Vagina (tissue), 2 donors: ENCODE measurements at regions not wholly inside any gene's neighbourhood (a gene's known extent, or its start where the extent isn't known, plus 50 kb on each side); places are given as distances from the start of the nearest gene placed in this dataset.

Experiments
- CTCF ChIP-seq, 3 experiments: fragments of 450-650 bp in 2 of 3; fragments of 200-600 bp in 1 of 3; sonication (generic) in 1 of 3; IDR thresholded peaks; one replicate each; pipeline ENCODE4 v1.5.1; 2017 to 2019; ENCODE audit warnings: antibody characterized with exemption in 3 of 3, mild to moderate bottlenecking in 2 of 3, moderate library complexity in 2 of 3
- POLR2A ChIP-seq, 2 donors: fragments of 450-650 bp; IDR thresholded peaks; one replicate each; pipeline ENCODE4 v1.6.1; 2017; ENCODE audit warnings: antibody characterized with exemption in 2 of 2, mild to moderate bottlenecking in 2 of 2, moderate library complexity in 2 of 2
- POLR2AphosphoS5 ChIP-seq, 2 donors: sonication (generic); formaldehyde crosslinking; IDR thresholded peaks; one replicate each; pipeline ENCODE4 v1.9.0; 2017; ENCODE audit warnings: antibody characterized with exemption in 2 of 2, mild to moderate bottlenecking in 2 of 2, low read depth in 1 of 2; ENCODE audit not compliant: insufficient read depth in 1 of 2

GRCh38 chr1:115544131-115544530 is 97.6 kb upstream of the VANGL1 start:
- no peak for TF ChIP-seq CTCF (IDR thresholded peaks at IDR 0.05)
- TF ChIP-seq POLR2A (IDR thresholded peaks at IDR 0.05) = no peak
- no peak for TF ChIP-seq POLR2AphosphoS5 (IDR thresholded peaks at IDR 0.05; ENCODE audit: insufficient read depth in 1 of 2, low read depth in 1 of 2)
